Panc1 (cell line): ENCODE measurements at regions not wholly inside any gene's neighbourhood (a gene's known extent, or its start where the extent isn't known, plus 50 kb on each side); places are given as distances from the start of the nearest gene placed in this dataset.

ENCODE experiments used
- ATAC-seq: fragments of 200-7000 bp; cut with Tn5 transposase; 2 replicates; pipeline ENCODE4 v1.9.1; 2020; ENCODE audit warnings: mild to moderate bottlenecking, moderate library complexity
- BruUV-seq: library from RNA; stranded (reverse); fragments of 400-500 nt; replicated peaks from 2 replicates; lab custom pipeline; 2021; lab: Mats Ljungman, UMichigan
- CTCF ChIA-PET: fragments of 300-600 bp; sonication (Branson Sonifier 250); formaldehyde crosslinking; loops from one replicate; lab custom pipeline; 2022; ENCODE audit warnings: antibody characterized with exemption; lab: Charles Lee
- POLR2A ChIA-PET: fragments of 300-600 bp; sonication (Branson Sonifier 250); formaldehyde crosslinking; loops from one replicate; lab custom pipeline; 2022; ENCODE audit warnings: antibody characterized with exemption; lab: Charles Lee
- DNase-seq: peaks from one replicate; pipeline ENCODE4 v3.0.0-alpha.2; 2010; ENCODE audit warnings: low read depth, low spot score
- H3K27ac ChIP-seq: 2 replicates; pipeline ENCODE4 v1.5.1; 2011; ENCODE audit warnings: mild to moderate bottlenecking, low read length, inconsistent platforms
- H3K27me3 ChIP-seq: fragments of 200-500 bp; sonication (Bioruptor generic); 2 replicates; pipeline ENCODE4 v1.6.0; 2014; ENCODE audit warnings: low read length, inconsistent platforms; ENCODE audit not compliant: control insufficient read depth, insufficient read depth
- H3K36me3 ChIP-seq: fragments of 200-500 bp; sonication (Bioruptor generic); 2 replicates; pipeline ENCODE4 v1.5.1; 2014; ENCODE audit warnings: inconsistent platforms, mild to moderate bottlenecking, low read length, moderate library complexity; ENCODE audit not compliant: control insufficient read depth, insufficient read depth
- H3K4me1 ChIP-seq: 2 replicates; pipeline ENCODE4 v1.5.1; 2011; ENCODE audit warnings: inconsistent platforms, mild to moderate bottlenecking, low read length, moderate library complexity; ENCODE audit not compliant: control insufficient read depth, insufficient read depth
- H3K4me3 ChIP-seq, 2 experiments: 2 replicates each; pipeline ENCODE4 v1.5.1; 2011 to 2012; ENCODE audit warnings: low read depth in 2 of 2, low read length in 2 of 2, mild to moderate bottlenecking in 2 of 2, inconsistent platforms in 1 of 2, moderate library complexity in 1 of 2
- H3K9me3 ChIP-seq: fragments of 200-500 bp; sonication (Bioruptor generic); 2 replicates; pipeline ENCODE4 v1.5.1; 2014; ENCODE audit warnings: low read depth, mild to moderate bottlenecking, inconsistent platforms, low read length, moderate library complexity; ENCODE audit not compliant: control insufficient read depth, insufficient read depth
- CTCF ChIP-seq: fragments of 450-650 bp; IDR thresholded peaks from 2 replicates; pipeline ENCODE4 v1.5.1; 2017; ENCODE audit warnings: mild to moderate bottlenecking
- POLR2AphosphoS5 ChIP-seq: IDR thresholded peaks from 2 replicates; pipeline ENCODE4 v1.6.1; 2012; ENCODE audit warnings: mild to moderate bottlenecking, low read depth, low read length, moderate library complexity
- SIN3A ChIP-seq: IDR thresholded peaks from 2 replicates; pipeline ENCODE4 v1.6.1; 2012; ENCODE audit warnings: low read depth, mild to moderate bottlenecking, low read length, moderate library complexity, borderline replicate concordance; ENCODE audit not compliant: insufficient read depth
- TCF7L2 ChIP-seq: IDR thresholded peaks from 2 replicates; pipeline ENCODE4 v1.6.1; 2011; ENCODE audit warnings: mild to moderate bottlenecking, low read depth, low read length, inconsistent platforms
- in situ Hi-C: cut with HindIII; loops from 2 replicates; pipeline ENCODE4 v1.10.0; 2016; ENCODE audit warnings: low sequenced_read_pairs, low pct_unique_long_range_greater_than_20kb
- intact Hi-C: fragments of 100-400 bp; cut with micrococcal nuclease; formaldehyde crosslinking; loops from one replicate; pipeline ENCODE4 v1.10.0; 2022; ENCODE audit not compliant: unreplicated experiment
- TF ChIP-seq, protein P1 (sequence below), 2 experiments: IDR thresholded peaks; 2 replicates each; pipeline ENCODE4 v1.6.1; 2011 to 2012; ENCODE audit warnings: low read depth in 2 of 2, control low read depth in 1 of 2, low read length in 1 of 2, mild to moderate bottlenecking in 1 of 2, moderate library complexity in 1 of 2; ENCODE audit not compliant: insufficient read depth in 1 of 2

- in situ Hi-C loops, result no loop called here
- Histone ChIP-seq H3K4me1 (no peaks in the 10 kb centered on the region), H3K9me3 (peaks cover 20% of the 10 kb centered on the region), H3K27me3 (no peaks in the 10 kb centered on the region; the same call in 1 of the 2 replicates), H3K4me3 (no peak overlapping the region), H3K36me3 (no peaks in the 10 kb centered on the region), H3K27ac (no peak overlapping the region)
- CTCF ChIA-PET, result no interaction called here
- intact Hi-C loops, result no loop called here
- ATAC-seq (no peak), DNase-seq (no peak)
- POLR2A ChIA-PET, result no interaction called here
- no TSS peak for BruUV-seq
- TF ChIP-seq TCF7L2 (no peak), SIN3A (no peak), POLR2AphosphoS5 (no peak)
Observed at GRCh38 chr18:75660932-75661331, 233.4 kb upstream of the SMIM21 start.

- DNase-seq (no peak), ATAC-seq (no peak)
- intact Hi-C loops (no loop called here), in situ Hi-C loops (no loop called here)
- no TSS peak for BruUV-seq
- Histone ChIP-seq H3K27me3 (no peaks in the 10 kb centered on the region; the same call in 1 of the 2 replicates), H3K9me3 (peaks cover 20% of the 10 kb centered on the region), H3K27ac (no peak overlapping the region), H3K4me3 (no peak overlapping the region), H3K4me1 (no peaks in the 10 kb centered on the region), H3K36me3 (no peaks in the 10 kb centered on the region)
- ChIA-PET POLR2A (no interaction called here), CTCF (no interaction called here)
- TF ChIP-seq SIN3A, result no peak
- TF ChIP-seq, protein P1, sequence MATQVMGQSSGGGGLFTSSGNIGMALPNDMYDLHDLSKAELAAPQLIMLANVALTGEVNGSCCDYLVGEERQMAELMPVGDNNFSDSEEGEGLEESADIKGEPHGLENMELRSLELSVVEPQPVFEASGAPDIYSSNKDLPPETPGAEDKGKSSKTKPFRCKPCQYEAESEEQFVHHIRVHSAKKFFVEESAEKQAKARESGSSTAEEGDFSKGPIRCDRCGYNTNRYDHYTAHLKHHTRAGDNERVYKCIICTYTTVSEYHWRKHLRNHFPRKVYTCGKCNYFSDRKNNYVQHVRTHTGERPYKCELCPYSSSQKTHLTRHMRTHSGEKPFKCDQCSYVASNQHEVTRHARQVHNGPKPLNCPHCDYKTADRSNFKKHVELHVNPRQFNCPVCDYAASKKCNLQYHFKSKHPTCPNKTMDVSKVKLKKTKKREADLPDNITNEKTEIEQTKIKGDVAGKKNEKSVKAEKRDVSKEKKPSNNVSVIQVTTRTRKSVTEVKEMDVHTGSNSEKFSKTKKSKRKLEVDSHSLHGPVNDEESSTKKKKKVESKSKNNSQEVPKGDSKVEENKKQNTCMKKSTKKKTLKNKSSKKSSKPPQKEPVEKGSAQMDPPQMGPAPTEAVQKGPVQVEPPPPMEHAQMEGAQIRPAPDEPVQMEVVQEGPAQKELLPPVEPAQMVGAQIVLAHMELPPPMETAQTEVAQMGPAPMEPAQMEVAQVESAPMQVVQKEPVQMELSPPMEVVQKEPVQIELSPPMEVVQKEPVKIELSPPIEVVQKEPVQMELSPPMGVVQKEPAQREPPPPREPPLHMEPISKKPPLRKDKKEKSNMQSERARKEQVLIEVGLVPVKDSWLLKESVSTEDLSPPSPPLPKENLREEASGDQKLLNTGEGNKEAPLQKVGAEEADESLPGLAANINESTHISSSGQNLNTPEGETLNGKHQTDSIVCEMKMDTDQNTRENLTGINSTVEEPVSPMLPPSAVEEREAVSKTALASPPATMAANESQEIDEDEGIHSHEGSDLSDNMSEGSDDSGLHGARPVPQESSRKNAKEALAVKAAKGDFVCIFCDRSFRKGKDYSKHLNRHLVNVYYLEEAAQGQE (IDR thresholded peaks at IDR 0.05; ENCODE audit: insufficient read depth in 1 of 2, low read depth in 2 of 2, low read length in 1 of 2), result no peak
- TF ChIP-seq CTCF, result no peak
- no peak for TF ChIP-seq POLR2AphosphoS5
- TF ChIP-seq TCF7L2, result no peak
Observed at GRCh38 chr18:75659535-75660023, 232.1 kb upstream of the SMIM21 start.

DNA sequence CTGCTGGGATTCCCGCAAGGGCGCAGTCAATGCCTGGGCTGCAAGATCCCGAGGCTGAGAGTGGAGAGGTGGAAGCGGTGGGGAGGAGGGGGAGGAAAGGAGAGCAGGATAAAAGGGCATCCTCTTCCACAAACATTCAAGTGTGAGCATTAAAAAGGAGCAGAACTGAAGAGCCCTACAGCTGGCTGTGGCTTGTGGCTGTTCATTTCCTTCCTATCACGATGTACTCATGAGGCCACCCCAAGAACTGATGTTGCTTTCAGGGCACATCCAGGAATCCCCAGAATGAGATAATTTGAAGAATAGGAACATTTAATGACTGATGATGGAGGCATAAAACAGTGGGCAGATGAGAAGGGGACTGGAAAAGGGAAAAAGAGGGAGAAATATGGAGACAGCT, 230.8 kb upstream of the SMIM21 start:
- in situ Hi-C loops, result no loop called here
- no peaks in the 10 kb centered on the region; the same call in 1 of the 2 replicates for H3K27me3 ChIP-seq
- H3K27ac ChIP-seq, result no peak overlapping the region
- DNase-seq, result no peak
- H3K36me3 ChIP-seq, result no peaks in the 10 kb centered on the region
- H3K4me1 ChIP-seq, result no peaks in the 10 kb centered on the region
- H3K4me3 ChIP-seq, result no peak overlapping the region
- ATAC-seq, result no peak
- TF ChIP-seq TCF7L2, result no peak
- no peak for TF ChIP-seq CTCF
- TF ChIP-seq, protein P1 (IDR thresholded peaks at IDR 0.05; ENCODE audit: insufficient read depth in 1 of 2, low read depth in 2 of 2, low read length in 1 of 2), result no peak
- no peak for TF ChIP-seq POLR2AphosphoS5
- no peak for TF ChIP-seq SIN3A
- ChIA-PET CTCF (no interaction called here), POLR2A (no interaction called here)
- peaks cover 20% of the 10 kb centered on the region for H3K9me3 ChIP-seq
- BruUV-seq, result no TSS peak
- intact Hi-C loops, result no loop called here
